HG03025 (cell line): ENCODE measurements at regions not wholly inside any gene's neighbourhood (a gene's known extent, or its start where the extent isn't known, plus 50 kb on each side); places are given as distances from the start of the nearest gene placed in this dataset.
A peak's percentile ranks its signal among the peaks of the same experiment; 100 is the strongest.
"Not testable (repeated sequence)": the region's sequence is repeated elsewhere in the genome, so short reads cannot be mapped to it uniquely, and the experiment has no call there.

Experiments used
- ATAC-seq: cut with Tn5 transposase; IDR thresholded peaks from one replicate; pipeline ENCODE4 v1.9.1; 2021; ENCODE audit warnings: mild to moderate bottlenecking, moderate library complexity; ENCODE audit not compliant: unreplicated experiment, low FRiP score

DNA sequence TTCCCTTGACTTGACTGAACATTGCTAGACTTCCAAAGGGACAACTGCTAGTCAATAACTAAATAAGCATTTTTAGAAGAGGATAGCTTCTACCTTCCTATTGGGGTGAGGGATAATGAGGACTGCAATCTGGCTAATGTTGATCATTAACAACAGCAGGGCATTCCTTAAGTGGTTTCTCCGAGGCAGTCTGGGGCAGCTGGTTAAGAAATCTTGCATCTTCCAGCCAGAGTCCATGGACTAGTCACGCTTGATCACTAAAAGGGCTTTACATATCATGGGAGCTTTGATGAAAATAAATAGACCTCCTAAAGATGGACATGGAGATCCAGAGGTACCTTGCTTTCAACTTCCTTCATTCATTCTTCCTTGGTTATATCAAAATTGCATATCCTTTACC is 329.4 kb upstream of the ESRRG start:
- ATAC-seq: no peak

DNA sequence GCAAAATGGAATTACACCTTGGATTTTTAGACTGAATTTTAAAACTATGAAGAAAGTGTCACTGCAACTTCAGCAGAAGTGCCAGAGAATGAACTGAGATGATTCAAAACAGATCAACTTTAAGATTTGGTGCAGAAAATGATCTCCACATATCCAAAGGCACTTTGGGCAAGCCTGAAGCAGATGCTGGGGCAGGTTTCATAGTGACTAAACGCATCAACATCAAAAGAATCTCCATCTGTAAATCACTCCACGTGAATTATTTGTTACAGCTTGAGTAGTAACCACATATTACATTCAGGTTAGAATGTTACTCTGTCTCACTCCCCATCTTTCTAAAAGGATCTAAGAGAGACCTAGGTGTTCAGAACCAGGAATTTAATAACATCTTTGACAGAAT is 329.0 kb upstream of the ESRRG start:
- no peak for ATAC-seq

DNA sequence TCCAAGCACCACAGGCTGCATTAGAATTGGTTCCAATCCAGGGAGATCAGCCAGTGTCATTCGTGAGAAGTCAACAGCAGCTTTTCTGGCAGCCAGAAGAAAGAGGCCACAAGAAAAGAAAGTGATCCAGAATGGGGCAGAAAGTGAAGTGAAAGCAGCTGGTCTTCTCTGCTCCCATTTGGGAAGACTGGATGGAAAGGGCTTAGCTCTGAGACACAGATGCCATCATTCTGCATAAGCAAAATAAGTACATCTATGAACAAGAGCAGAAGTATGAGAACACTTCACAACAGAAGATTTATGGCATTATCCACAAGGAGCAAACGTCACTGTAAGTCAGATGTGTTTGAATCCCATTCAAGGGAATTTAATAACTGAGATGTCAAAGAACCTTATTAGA is 326.5 kb upstream of the ESRRG start:
- no peak for ATAC-seq

DNA sequence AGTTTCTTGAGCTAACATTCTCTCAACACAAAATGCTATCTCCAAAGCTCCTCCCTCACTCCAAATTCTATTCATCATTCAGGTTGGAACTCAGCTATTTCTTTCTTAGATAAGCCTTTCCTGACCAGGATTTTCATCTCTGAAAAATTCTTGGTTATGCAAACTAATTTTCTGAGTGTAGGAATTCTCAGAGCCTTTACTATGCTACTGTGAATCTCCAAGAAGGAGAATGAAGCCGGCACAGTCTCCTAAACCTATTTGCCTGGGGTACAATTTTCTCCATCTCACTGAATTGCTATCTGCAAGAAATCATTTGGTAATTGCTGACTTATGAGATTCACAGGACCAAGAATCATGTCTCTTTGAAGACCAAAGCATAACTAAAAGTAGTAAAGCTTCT is 325.9 kb upstream of the ESRRG start:
- no peak for ATAC-seq

DNA sequence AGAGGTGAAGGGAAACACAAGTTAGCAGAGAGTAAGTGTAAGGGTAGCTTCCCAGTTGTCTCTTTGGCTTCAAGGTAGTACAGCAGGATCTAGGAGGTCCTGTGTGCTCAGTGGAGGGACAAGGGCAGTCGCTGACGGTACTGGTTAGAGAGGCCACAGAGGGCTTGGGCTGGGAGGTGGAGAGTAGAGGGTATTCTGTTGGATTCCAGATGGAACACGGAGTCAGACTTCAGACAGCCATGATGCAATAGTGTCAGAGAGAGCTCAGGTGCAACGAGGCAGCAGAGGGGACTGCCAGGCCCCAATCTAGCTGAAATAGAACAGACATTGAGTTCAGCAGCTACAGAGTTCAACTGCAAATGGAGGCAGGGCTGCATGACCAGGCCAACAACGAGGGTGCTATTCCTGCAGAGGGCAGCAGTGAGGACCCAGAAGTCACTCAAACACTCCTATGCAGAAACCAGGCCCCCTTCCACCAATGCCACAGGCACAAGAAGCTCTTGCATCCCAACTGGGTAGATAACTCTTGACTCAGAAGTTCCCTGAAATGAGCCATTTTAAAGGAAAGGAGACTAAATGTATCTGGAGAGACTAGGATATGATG is 325.0 kb upstream of the ESRRG start:
- peak; percentile 63 for ATAC-seq

DNA sequence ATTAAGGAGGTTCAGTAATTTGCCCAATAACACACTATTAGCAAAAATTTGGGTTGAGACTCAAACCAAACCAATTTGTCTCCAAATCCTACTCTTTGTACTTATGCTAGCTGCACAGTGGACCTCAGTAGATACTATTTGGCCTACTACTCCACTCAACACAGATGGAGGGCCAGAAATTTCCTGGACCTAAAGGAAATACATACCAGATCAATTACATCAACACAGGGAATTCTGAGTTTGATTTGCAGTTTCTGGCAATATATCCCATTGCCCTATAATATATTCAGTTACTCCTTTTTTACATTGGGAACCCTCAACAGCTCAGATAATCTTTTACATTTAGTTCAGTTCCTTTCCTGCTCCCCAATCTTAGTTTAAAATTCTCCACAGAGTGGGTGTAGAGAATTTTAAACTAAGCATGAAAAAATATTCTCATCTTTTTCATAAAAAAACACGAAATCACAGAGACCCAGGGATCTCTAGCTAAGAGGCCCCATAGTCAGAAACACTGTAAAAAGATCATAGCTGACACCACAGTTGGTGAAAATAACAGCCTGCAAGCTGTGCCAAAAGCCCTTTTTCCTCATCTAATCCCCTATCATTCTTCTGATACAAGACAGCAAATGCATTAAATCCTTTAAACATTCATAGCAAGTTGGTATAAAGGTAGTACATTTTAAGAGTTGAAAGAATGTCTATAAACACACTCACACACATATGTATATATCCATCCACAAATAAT is 317.7 kb upstream of the ESRRG start:
- ATAC-seq: no peak

DNA sequence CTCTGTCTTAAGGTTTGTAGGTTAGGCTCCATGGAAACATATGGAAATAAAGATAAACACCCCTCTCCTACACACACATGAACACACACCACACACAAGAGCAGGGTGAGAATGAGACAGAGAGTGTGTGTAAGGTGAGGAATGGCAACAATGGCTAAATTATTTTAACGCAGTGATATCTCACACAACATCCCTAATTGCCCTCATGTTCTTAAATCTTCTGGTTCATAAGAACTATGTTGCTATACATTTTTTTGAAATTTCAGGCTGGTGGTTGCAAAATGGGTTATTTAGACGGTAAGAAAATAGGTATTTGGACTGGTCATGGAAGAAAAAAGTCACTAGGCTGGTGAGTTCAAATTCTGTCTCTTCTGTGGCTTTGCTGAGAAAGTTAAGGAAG is 316.7 kb upstream of the ESRRG start:
- no peak for ATAC-seq

DNA sequence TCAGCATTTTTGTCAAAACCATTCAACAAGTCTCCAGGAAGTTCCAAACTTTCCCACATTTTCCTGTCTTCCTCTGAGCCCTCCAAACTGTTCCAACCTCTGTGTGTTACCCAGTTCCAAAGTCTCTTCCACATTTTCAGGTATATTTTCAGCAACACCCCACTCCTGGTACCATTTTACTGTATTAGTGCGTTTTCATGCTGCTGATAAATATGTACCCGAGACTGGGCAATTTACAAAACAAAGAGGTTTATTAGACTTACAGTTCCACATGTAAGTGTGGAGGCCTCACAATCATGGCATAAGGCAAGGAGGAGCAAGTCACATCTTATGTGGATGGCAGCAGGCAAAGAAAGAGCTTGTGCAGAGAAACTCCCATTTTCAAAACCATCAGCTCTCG is 315.9 kb upstream of the ESRRG start:
- not testable (repeated sequence) for ATAC-seq

DNA sequence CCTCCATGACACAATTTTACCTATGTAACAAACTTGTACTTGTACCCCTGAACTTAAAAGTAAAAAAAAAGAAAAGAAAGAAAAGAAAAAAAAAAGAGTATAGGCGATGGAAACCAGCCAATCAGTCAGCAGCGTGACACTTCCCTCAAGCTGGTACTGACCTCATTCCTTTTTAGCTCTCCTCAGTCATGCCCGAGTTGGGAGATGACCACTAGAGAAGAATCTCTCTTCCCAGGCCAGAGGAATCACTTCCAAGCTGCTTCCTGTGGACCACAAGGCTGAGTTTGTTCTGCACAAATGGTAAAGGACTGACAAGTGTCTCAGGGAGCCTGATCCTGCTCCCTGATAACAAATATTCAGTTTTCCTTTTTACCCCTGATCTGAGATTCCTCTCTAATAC is 313.5 kb upstream of the ESRRG start:
- no peak for ATAC-seq

DNA sequence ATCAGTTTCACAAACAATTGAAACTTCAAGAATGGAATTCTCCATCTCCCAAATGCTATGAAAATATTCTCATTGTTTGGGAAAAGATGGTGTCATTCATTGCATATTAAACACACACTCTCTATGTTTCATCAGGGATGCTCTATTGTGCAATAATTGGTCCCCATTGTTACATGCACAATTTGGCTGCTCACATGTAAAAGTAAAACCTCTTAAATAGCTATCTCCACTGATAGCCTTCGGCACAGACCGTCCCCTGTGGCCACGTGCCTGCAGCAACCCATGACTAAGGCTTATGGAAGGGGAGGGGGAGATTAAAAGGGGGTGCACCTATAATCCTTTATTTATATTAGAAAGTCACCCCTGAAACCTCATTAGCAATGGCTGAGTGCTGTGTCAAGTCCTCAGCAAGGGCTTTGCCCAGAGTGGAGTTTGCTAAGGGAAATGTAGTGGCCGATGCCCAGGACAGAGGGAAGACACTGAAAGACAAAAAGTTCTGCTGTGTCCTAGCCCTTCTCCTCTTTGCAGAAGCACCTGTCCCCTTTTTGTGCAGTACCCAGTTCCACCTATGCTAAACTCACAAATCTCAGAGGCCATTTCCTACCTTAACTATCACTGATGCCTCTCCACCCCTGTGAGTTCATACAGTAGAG is 309.6 kb upstream of the ESRRG start:
- ATAC-seq: no peak

DNA sequence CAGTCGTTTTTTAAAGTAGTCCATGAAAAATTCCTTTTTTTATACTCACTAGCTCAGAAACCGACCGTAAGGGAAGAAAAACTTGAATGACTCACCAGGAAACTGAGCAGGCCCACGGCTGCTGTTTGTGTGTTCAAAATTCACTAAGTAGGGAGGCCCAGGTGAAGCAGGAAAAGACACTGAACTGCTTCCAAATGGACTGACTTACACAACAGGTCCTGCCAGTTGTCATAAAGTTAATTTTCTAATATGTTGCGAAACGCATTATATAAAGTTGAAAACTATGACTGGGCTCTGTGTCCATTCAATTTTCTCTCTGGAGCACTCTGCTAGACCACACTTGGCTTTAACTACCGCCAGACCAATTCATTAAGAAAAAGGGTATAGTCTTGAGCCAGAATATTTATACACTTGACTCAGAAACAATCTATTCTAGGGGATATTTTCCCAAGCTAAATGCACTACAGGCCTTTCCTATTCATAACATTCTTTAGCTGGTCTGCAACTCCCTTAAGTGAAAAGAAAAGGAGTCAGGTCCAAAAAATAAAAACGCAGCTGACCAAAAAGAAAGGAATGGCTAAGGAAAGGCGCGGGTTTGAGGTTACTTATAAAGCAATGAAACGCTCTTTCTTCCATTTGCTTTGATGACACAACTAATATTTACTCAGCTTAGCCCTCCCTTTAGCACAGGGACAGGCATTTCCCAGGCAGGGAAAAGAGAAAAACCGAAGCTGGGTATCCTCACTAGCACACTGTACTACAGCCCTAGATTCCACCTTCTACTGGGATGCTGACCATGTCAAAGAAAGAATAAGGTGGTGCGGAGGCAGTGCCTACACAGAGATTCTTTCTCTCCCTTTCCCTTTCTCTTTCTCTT is 306.3 kb upstream of the ESRRG start:
- no peak for ATAC-seq

DNA sequence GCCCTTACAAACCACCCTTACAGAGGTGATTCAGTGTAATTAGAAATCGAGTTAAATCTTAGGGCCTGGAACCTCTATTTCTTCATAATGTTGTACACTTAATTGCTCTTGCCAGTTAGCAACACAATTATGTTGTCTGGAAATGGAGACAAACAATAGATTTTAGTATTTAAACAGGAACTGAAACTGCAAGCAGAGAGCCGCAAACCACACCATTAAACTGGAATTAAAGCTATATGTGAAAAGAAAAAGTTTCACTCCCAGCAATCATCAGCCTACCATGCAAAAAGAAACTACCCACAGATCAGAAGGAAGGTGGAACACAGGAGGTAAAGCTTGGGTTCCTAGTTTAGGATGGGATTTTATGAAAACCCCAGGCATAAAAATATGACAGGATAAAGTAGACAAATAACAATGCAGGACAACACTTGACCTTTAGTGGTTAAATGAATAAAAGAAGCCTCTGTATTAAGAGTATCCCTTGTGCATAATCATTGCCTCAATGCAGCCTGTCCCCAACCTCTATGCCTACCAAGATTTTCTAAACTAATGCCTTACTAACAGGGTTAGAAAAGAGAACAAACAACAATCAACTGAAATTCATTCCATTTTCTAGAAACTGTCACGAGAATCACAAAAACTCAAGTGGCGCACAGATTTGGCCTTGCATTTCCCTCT is 304.3 kb upstream of the ESRRG start:
- ATAC-seq: peak; percentile 89

DNA sequence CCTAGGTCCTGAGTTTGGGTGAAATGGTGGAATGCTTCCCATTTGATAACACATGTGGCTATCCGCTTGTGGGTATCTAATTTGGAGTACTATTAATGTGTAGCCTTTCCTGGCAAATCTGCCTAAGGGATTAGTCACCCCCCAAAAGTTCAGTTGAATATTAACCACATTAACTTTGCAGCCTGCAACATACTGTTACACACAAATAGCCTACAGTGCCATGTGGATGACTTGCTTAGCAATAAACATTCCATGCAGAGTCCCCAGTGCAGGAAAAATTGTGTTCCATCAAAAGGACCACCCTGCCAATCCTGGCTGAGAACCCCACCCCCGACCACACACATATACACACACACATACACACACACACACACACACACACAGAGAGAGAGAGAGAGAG is 303.3 kb upstream of the ESRRG start:
- ATAC-seq: no peak

DNA sequence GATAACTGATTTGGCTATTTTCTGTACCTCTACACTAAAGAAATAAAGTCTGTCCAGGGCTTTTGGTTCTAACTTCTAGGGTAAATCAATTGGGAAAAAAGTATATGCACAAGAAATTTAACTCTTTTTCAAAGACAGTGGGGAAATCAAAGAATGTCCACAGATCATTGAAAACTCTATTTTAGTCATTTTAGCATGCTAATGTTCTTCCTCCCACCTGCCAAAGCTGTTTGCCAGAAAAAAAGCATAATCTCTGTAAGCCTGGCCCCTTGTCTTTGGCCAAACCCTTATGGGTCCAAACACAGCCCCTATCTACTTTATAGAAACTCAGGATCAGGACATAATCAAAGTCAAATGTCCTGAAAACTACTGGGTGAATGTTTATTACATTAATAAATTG is 302.2 kb upstream of the ESRRG start:
- no peak for ATAC-seq

DNA sequence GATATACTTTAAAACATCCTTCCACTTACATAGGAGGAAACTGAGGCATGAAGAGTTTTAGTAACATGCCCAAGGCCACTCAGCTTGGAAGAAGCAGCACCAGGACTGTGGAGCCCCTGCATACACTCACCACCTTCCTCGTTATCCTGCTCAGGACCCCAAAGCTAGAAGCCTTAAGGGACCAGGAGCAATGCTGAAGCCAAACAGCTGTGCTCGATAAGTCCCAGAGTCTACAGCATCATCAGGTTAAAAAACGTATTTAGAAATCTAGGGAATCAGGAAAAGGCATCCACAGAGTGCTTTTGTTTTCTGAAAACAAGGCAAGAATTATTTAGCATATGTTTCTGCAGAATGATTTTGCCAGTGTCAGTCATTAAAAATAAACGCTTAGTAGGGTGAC is 301.7 kb upstream of the ESRRG start:
- ATAC-seq: no peak

DNA sequence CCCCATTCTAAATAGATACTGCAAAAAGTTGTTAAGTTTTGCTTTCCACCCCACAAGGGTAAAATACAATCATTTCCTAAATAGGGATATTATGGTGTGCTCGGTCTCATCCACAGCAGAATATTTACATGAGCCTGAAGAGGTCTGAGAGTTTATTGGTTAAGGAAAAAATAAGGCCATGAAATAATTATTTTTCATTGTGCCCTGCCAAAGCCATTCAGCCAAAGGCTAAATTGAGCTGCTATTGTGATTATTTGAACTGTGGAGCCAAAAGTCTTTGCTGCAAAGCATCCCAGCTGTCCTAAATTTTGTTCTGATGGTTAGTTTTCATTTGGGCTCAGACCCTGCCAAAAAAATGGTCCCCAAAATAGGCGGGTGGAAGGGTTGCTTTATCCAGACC is 298.7 kb upstream of the ESRRG start:
- ATAC-seq: no peak

DNA sequence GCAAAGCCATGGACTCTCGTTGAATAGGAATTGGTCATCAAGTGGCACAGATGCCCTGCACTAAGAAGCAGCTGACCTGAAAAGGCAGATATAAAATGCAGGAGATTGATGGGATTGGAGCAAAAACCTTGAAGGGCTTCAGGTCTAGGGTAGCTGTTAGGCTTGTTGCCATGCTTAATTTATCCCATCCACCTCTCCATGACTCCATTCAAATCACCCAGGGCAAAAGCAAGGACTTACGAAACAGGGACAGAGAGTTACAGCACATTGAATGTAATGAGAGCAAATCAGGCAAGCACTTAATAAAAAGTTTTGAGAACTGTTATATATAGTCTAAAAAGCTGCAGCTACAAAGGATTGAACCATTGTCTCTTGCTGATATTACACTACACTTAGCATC is 298.2 kb upstream of the ESRRG start:
- no peak for ATAC-seq

DNA sequence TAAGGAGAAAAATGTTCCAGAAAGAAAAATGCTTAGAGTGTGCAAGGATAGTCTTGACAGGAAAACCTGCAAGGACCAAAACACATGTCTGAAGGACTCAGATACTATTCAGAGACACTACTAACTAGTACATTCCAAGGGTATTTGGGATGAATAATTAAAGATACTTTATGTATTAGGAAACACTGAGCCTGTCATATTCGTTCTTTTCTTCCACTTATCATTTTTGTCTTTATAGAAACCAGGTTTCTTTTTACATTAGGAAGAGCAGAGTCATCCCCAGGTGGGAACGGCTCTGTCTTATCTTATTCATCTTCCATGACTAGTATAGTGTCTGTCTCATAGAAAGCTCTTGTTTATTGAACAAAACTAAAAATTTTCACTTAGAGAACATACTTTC is 296.2 kb upstream of the ESRRG start:
- no peak for ATAC-seq

DNA sequence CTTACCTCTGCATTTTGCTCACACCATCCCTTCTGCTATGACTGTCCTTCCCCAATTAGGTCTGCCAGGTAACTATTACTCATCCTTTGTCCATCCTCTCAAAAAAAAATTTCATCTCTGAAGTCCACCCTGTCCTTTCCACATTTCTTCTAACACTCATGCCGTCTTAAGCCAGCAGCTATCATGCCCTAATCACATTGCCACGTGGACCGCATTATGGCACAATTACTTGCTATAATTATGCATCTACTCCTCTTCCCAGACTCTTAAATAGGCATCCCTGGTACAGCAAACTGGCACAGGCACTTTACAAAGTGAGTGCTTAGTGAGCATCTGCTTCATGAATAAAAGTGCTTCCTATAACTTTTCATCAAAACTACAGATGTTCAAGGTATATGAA is 295.4 kb upstream of the ESRRG start:
- ATAC-seq: no peak

DNA sequence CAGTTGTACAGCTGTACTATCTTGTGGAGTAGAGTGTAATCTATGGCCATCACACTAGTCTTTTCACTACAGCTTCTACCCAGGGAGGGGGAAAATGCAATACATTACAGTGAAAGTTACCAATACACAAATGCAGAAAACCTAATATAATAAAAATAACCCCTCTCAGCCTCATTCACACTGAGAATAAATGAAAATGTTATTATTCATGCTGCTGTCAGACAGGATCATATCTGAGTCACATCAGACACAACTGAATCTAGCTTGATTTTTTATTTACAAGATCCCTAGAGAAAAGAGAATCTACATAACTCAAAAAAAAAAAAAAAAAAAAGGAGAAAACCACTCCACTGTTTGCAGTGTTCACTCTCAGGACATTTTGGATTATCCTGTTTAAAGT is 293.9 kb upstream of the ESRRG start:
- no peak for ATAC-seq

DNA sequence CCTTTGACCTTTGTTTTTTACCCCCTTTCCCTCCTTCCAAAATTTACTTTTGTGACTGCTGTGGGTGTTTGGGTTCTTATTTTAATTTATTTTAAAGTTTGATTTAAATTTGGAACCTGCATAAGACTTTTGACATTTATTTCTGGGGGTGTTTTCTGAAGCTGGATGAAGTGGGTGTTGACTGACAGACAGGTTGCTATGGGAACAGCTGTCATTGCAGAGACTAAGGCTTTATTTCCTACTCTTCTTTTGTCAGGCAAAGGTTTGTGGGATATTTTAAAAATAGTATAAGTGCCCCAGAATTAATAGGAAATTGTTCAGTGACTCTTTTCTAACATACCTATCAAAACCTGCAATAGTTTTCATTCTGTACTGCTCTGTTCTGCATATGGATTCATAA is 290.8 kb upstream of the ESRRG start:
- no peak for ATAC-seq
